ENCODE measurements at regions not wholly inside any gene's neighbourhood (a gene's known extent, or its start where the extent isn't known, plus 50 kb on each side); places are given as distances from the start of the nearest gene placed in this dataset.

- Histone ChIP-seq H3K27ac (ENCODE audit: low read depth in 1 of 2, low read length in 1 of 2) (peak overlapping the region in 1 of 2 donors; percentile 86), H3K4me3 (no peak overlapping the region), H3K9ac (ENCODE audit: insufficient read depth in 1 of 2, low read length in 2 of 2) (no peak overlapping the region), H3K27me3 (ENCODE audit: control insufficient read depth in 3 of 3, insufficient read depth in 3 of 3, low read length in 2 of 3) (no peaks in the 10 kb centered on the region), H3K9me3 (ENCODE audit: control insufficient read depth in 4 of 4, insufficient read depth in 3 of 4, low read length in 3 of 4) (no peaks in the 10 kb centered on the region), H3K4me1 (ENCODE audit: control insufficient read depth in 5 of 5, insufficient read depth in 5 of 5, low read length in 5 of 5) (peaks cover 0 to 10% (median 4%) of the 10 kb centered on the region in 5 donors), H3K36me3 (ENCODE audit: control insufficient read depth in 4 of 4, insufficient read depth in 4 of 4, low read length in 4 of 4) (no peaks in the 10 kb centered on the region)
- WGBS, 2 donors: 61 to 83% methylated on average over 4 of the region's 4 CpGs
- ATAC-seq (ENCODE audit: insufficient read depth, low FRiP score) (no peak), DNase-seq (peak in 2 of 3 donors; percentile 32 to 57)
- TF ChIP-seq, protein P1, sequence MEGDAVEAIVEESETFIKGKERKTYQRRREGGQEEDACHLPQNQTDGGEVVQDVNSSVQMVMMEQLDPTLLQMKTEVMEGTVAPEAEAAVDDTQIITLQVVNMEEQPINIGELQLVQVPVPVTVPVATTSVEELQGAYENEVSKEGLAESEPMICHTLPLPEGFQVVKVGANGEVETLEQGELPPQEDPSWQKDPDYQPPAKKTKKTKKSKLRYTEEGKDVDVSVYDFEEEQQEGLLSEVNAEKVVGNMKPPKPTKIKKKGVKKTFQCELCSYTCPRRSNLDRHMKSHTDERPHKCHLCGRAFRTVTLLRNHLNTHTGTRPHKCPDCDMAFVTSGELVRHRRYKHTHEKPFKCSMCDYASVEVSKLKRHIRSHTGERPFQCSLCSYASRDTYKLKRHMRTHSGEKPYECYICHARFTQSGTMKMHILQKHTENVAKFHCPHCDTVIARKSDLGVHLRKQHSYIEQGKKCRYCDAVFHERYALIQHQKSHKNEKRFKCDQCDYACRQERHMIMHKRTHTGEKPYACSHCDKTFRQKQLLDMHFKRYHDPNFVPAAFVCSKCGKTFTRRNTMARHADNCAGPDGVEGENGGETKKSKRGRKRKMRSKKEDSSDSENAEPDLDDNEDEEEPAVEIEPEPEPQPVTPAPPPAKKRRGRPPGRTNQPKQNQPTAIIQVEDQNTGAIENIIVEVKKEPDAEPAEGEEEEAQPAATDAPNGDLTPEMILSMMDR (IDR thresholded peaks at IDR 0.05; ENCODE audit: control extremely low read depth, extremely low read depth): no peak
Observed at GRCh38 chr6:154590756-154591155, 80.3 kb upstream of the CNKSR3 start.

- H3K27ac ChIP-seq (ENCODE audit: low read depth in 1 of 2, low read length in 1 of 2): peak overlapping the region in 1 of 2 donors; percentile 86
- WGBS, 2 donors: 82 to 96% methylated on average over 1 of the region's 1 CpG
- no peak for ATAC-seq (ENCODE audit: insufficient read depth, low FRiP score)
Observed at GRCh38 chr6:154591234-154591633, 80.7 kb upstream of the CNKSR3 start.

GRCh38 chr6:154592199-154592860, 81.8 kb upstream of the CNKSR3 start:
- H3K9me3 ChIP-seq (ENCODE audit: control insufficient read depth in 4 of 4, insufficient read depth in 3 of 4, low read length in 3 of 4): no peaks in the 10 kb centered on the region
- peaks cover 0 to 10% (median 4%) of the 10 kb centered on the region in 5 donors for H3K4me1 ChIP-seq (ENCODE audit: control insufficient read depth in 5 of 5, insufficient read depth in 5 of 5, low read length in 5 of 5)
- H3K27ac ChIP-seq (ENCODE audit: low read depth in 1 of 2, low read length in 1 of 2): peak overlapping the region in 1 of 2 donors; percentile 91
- ATAC-seq (ENCODE audit: insufficient read depth, low FRiP score): no peak
- no peak overlapping the region for H3K4me3 ChIP-seq
- H3K27me3 ChIP-seq (ENCODE audit: control insufficient read depth in 3 of 3, insufficient read depth in 3 of 3, low read length in 2 of 3): no peaks in the 10 kb centered on the region
- H3K9ac ChIP-seq (ENCODE audit: insufficient read depth in 1 of 2, low read length in 2 of 2): no peak overlapping the region
- H3K36me3 ChIP-seq (ENCODE audit: control insufficient read depth in 4 of 4, insufficient read depth in 4 of 4, low read length in 4 of 4): no peaks in the 10 kb centered on the region
- no peak for DNase-seq
- WGBS, 2 donors: 92 to 93% methylated on average over 10 of the region's 10 CpGs
- TF ChIP-seq, protein P1 (IDR thresholded peaks at IDR 0.05; ENCODE audit: control extremely low read depth, extremely low read depth): no peak

More at GRCh38 chr6:154591234-154591633, 80.7 kb upstream of the CNKSR3 start:
- Histone ChIP-seq H3K36me3 (ENCODE audit: control insufficient read depth in 4 of 4, insufficient read depth in 4 of 4, low read length in 4 of 4) (no peaks in the 10 kb centered on the region), H3K4me3 (no peak overlapping the region), H3K4me1 (ENCODE audit: control insufficient read depth in 5 of 5, insufficient read depth in 5 of 5, low read length in 5 of 5) (peaks cover 0 to 10% (median 4%) of the 10 kb centered on the region in 5 donors), H3K27me3 (ENCODE audit: control insufficient read depth in 3 of 3, insufficient read depth in 3 of 3, low read length in 2 of 3) (no peaks in the 10 kb centered on the region), H3K9me3 (ENCODE audit: control insufficient read depth in 4 of 4, insufficient read depth in 3 of 4, low read length in 3 of 4) (no peaks in the 10 kb centered on the region), H3K9ac (ENCODE audit: insufficient read depth in 1 of 2, low read length in 2 of 2) (no peak overlapping the region)
- no peak for DNase-seq
- TF ChIP-seq, protein P1 (IDR thresholded peaks at IDR 0.05; ENCODE audit: control extremely low read depth, extremely low read depth): no peak
